BE2C (cell line): ENCODE measurements at regions not wholly inside any gene's neighbourhood (a gene's known extent, or its start where the extent isn't known, plus 50 kb on each side); places are given as distances from the start of the nearest gene placed in this dataset.

Experiments used
- DNase-seq: peaks from one replicate; pipeline ENCODE4 v3.0.0-alpha.2; 2020
- H3K27me3 ChIP-seq: fragments of 250-450 bp; sonication (Bioruptor Pico); 2 replicates; pipeline ENCODE4 v1.5.1; 2020; ENCODE audit warnings: mild to moderate bottlenecking
- H3K36me3 ChIP-seq: fragments of 250-450 bp; sonication (Bioruptor Pico); 2 replicates; pipeline ENCODE4 v1.5.1; 2020; ENCODE audit warnings: mild to moderate bottlenecking
- H3K4me1 ChIP-seq: fragments of 250-450 bp; sonication (Bioruptor Pico); 2 replicates; pipeline ENCODE4 v1.5.1; 2020
- H3K4me3 ChIP-seq: 2 replicates; pipeline ENCODE4 v1.5.1; 2011; ENCODE audit warnings: low read depth, low read length
- H3K9me3 ChIP-seq: fragments of 250-450 bp; sonication (Bioruptor Pico); 2 replicates; pipeline ENCODE4 v1.5.1; 2020
- CTCF ChIP-seq: IDR thresholded peaks from 2 replicates; pipeline ENCODE4 v1.5.1; 2012; ENCODE audit warnings: mild to moderate bottlenecking, low read depth, low read length

- H3K27me3 ChIP-seq: no peaks in the 10 kb centered on the region
- TF ChIP-seq CTCF: no peak
- no peak for DNase-seq
- no peaks in the 10 kb centered on the region for H3K4me1 ChIP-seq
- no peaks in the 10 kb centered on the region for H3K9me3 ChIP-seq
- no peak overlapping the region for H3K4me3 ChIP-seq
- no peaks in the 10 kb centered on the region for H3K36me3 ChIP-seq
These were observed 130.7 kb upstream of the SERTAD2 start for GRCh38 chr2:64784168-64785061.

- no peak for TF ChIP-seq CTCF
- Histone ChIP-seq H3K9me3 (no peaks in the 10 kb centered on the region), H3K4me3 (no peak overlapping the region), H3K27me3 (no peaks in the 10 kb centered on the region), H3K36me3 (no peaks in the 10 kb centered on the region), H3K4me1 (no peaks in the 10 kb centered on the region)
- no peak for DNase-seq
These were observed 131.5 kb upstream of the SERTAD2 start for GRCh38 chr2:64785245-64785644.

- Histone ChIP-seq H3K9me3 (no peaks in the 10 kb centered on the region), H3K27me3 (no peaks in the 10 kb centered on the region), H3K4me3 (no peak overlapping the region), H3K4me1 (no peaks in the 10 kb centered on the region), H3K36me3 (no peaks in the 10 kb centered on the region)
- DNase-seq: no peak
- TF ChIP-seq CTCF: no peak
These were observed 132.8 kb upstream of the SERTAD2 start for GRCh38 chr2:64786343-64787018.

- Histone ChIP-seq H3K36me3 (no peaks in the 10 kb centered on the region), H3K9me3 (no peaks in the 10 kb centered on the region), H3K4me3 (no peak overlapping the region), H3K4me1 (no peaks in the 10 kb centered on the region), H3K27me3 (no peaks in the 10 kb centered on the region)
- DNase-seq: no peak
- no peak for TF ChIP-seq CTCF
These were observed 133.3 kb upstream of the SERTAD2 start for GRCh38 chr2:64787019-64787365.

GRCh38 chr2:64787698-64788097 lies 134.0 kb upstream of the SERTAD2 start:
- Histone ChIP-seq H3K36me3 (no peaks in the 10 kb centered on the region), H3K4me1 (no peaks in the 10 kb centered on the region), H3K9me3 (no peaks in the 10 kb centered on the region), H3K4me3 (no peak overlapping the region), H3K27me3 (no peaks in the 10 kb centered on the region)
- no peak for DNase-seq
- TF ChIP-seq CTCF: no peak
